ELR (cell line): ENCODE measurements at regions not wholly inside any gene's neighbourhood (a gene's known extent, or its start where the extent isn't known, plus 50 kb on each side); places are given as distances from the start of the nearest gene placed in this dataset.
"Not testable (repeated sequence)": the region's sequence is repeated elsewhere in the genome, so short reads cannot be mapped to it uniquely, and the experiment has no call there.

Experiments used
- DNase-seq: peaks from one replicate; pipeline ENCODE4 v3.0.0-alpha.2; 2015; ENCODE audit warnings: low read depth

- no peak for DNase-seq
Measured at GRCh38 chr20:6420336-6420735, 297.5 kb upstream of the FERMT1 start.

- no peak for DNase-seq
Measured at GRCh38 chr20:6418732-6419131, 295.9 kb upstream of the FERMT1 start.

- DNase-seq = no peak
Measured at GRCh38 chr20:6416371-6416770, 293.5 kb upstream of the FERMT1 start.

- no peak for DNase-seq
Measured at GRCh38 chr20:6411651-6412050, 288.8 kb upstream of the FERMT1 start.

GRCh38 chr20:6410721-6411120 is 287.9 kb upstream of the FERMT1 start:
- no peak for DNase-seq

GRCh38 chr20:6407163-6407562 is 284.3 kb upstream of the FERMT1 start:
- DNase-seq = no peak

- no peak for DNase-seq
Measured at GRCh38 chr20:6401893-6402557, 279.2 kb upstream of the FERMT1 start.

- no peak for DNase-seq
Measured at GRCh38 chr20:6397115-6397514, 274.3 kb upstream of the FERMT1 start.

- no peak for DNase-seq
Measured at GRCh38 chr20:6395695-6396094, 272.9 kb upstream of the FERMT1 start.

- DNase-seq = no peak
Measured at GRCh38 chr20:6388671-6389197, 265.9 kb upstream of the FERMT1 start.

GRCh38 chr20:6384956-6385486 is 262.2 kb upstream of the FERMT1 start:
- DNase-seq = no peak

- no peak for DNase-seq
Measured at GRCh38 chr20:6384380-6384779, 261.6 kb upstream of the FERMT1 start.

- peak; percentile 5 for DNase-seq
Measured at GRCh38 chr20:6381887-6382286, 259.1 kb upstream of the FERMT1 start.

GRCh38 chr20:6362245-6362644 is 239.4 kb upstream of the FERMT1 start:
- DNase-seq = no peak

- no peak for DNase-seq
Measured at GRCh38 chr20:6360766-6361165, 237.9 kb upstream of the FERMT1 start.

- no peak for DNase-seq
Measured at GRCh38 chr20:6355754-6356451, 233.1 kb upstream of the FERMT1 start.

GRCh38 chr20:6348908-6349307 is 226.1 kb upstream of the FERMT1 start:
- no peak for DNase-seq

GRCh38 chr20:6347916-6348315 is 225.1 kb upstream of the FERMT1 start:
- no peak for DNase-seq

- no peak for DNase-seq
Measured at GRCh38 chr20:6341491-6341890, 218.7 kb upstream of the FERMT1 start.

- no peak for DNase-seq
Measured at GRCh38 chr20:6339176-6339575, 216.3 kb upstream of the FERMT1 start.

- no peak for DNase-seq
Measured at GRCh38 chr20:6333110-6333509, 210.3 kb upstream of the FERMT1 start.

- not testable (repeated sequence) for DNase-seq
Measured at GRCh38 chr20:6321235-6321634, 198.4 kb upstream of the FERMT1 start.
